Heart left ventricle (tissue), 16 donors: ENCODE measurements at regions not wholly inside any gene's neighbourhood (a gene's known extent, or its start where the extent isn't known, plus 50 kb on each side); places are given as distances from the start of the nearest gene placed in this dataset.

Experiments
- ATAC-seq, 4 donors: fragments of 200-7000 bp; cut with Tn5 transposase; one replicate each; pipeline ENCODE4 v1.9.1; 2020 to 2022; ENCODE audit warnings: moderate library complexity in 4 of 4, mild to moderate bottlenecking in 3 of 4, moderate number of reproducible peaks in 1 of 4
- DNase-seq, 5 donors: peaks; one replicate each; pipeline ENCODE4 v3.0.0-alpha.2; 2020
- H3K27ac ChIP-seq, 12 donors: fragments of 200-600 bp; sonication (generic) in 4 of 12; one replicate each; pipeline versions ENCODE4 v1.5.0 to v1.8.0; 2016 to 2022; ENCODE audit warnings: mild to moderate bottlenecking in 2 of 12
- H3K27me3 ChIP-seq, 9 donors: fragments of 200-600 bp; sonication (generic) in 2 of 9; one replicate each; pipeline versions ENCODE4 v1.5.1 to v1.8.0; 2016 to 2022; ENCODE audit warnings: mild to moderate bottlenecking in 3 of 9
- H3K36me3 ChIP-seq, 9 donors: fragments of 200-600 bp; sonication (generic) in 2 of 9; one replicate each; pipeline versions ENCODE4 v1.5.0 to v1.8.0; 2018 to 2022; ENCODE audit warnings: mild to moderate bottlenecking in 2 of 9
- H3K4me1 ChIP-seq, 12 donors: fragments of 200-600 bp; sonication (generic) in 4 of 12; one replicate each; pipeline versions ENCODE4 v1.5.0 to v1.8.0; 2016 to 2022; ENCODE audit warnings: mild to moderate bottlenecking in 3 of 12
- H3K4me3 ChIP-seq, 12 donors: fragments of 200-600 bp; sonication (generic) in 4 of 12; one replicate each; pipeline versions ENCODE4 v1.5.0 to v1.8.0; 2017 to 2022; ENCODE audit warnings: mild to moderate bottlenecking in 9 of 12, moderate library complexity in 4 of 12
- H3K9me3 ChIP-seq, 12 donors: fragments of 200-600 bp; sonication (generic) in 4 of 12; one replicate each; pipeline versions ENCODE4 v1.5.0 to v1.8.0; 2016 to 2022; ENCODE audit warnings: mild to moderate bottlenecking in 1 of 12
- CTCF ChIP-seq, 12 donors: fragments of 200-600 bp; sonication (generic) in 4 of 12; IDR thresholded peaks; one replicate each; pipeline versions ENCODE4 v1.5.0 to v1.8.0; 2018 to 2022; ENCODE audit warnings: antibody characterized with exemption in 12 of 12, mild to moderate bottlenecking in 5 of 12
- POLR2A ChIP-seq, 2 donors: fragments of 450-650 bp; IDR thresholded peaks; one replicate each; pipeline ENCODE4 v1.6.1; 2017; ENCODE audit warnings: antibody characterized with exemption in 2 of 2, mild to moderate bottlenecking in 2 of 2, moderate library complexity in 2 of 2
- WGBS, 4 donors: extraction: QIAGEN DNeasy Blood & Tissue Kit in 2 of 4; methylation state at CpG; one replicate each; pipeline versions ENCODE4 v1.1.5 to v1.1.7; 2013 to 2018; 5-methylcytosine and 5-hydroxymethylcytosine counted together
- intact Hi-C, 10 donors: fragments of 100-400 bp; cut with DNase I; formaldehyde crosslinking; loops; one replicate each; pipeline versions ENCODE4 v1.11.1 to v1.14.2; 2022
- donor health status: ischemic (EF 13 %, LVEDD 7.1; RV severe dilation, severe dysfunction).
- donor health status: healthy with polysubstance abuse.
- donor health status: DM: no; HTN: yes; CAD: no.
- donor health status: DM: no; HTN: no; CAD: no.
- donor health status: ischemic (EF 25% LVEDD 6.9; RV normal size, moderate dysfunction).
- donor health status: ischemic (EF 25% LVEDD 5.7; RV mildly dilated, moderate dysfunction).
- donor health status: healthy.
- donor health status: DM: yes; HTN: yes; CAD: no.
- donor health status: ischemic (EF 35%, LVEDD 5.7; RV mildly dilated, moderate dysfunction).
- donor health status: nonischemic (EF 11% LVEDD 7.7; RV severe dilation, severe dysfunction).
- donor health status: DM: yes; HTN: yes; CAD: no.
- donor health status: PGD.
- donor health status: ischemic (EF 29% LVEDD 5.4; RV normal size, mild dysfunction).
- donor health status: nonischemic (EF 23%, LVEDD 6.1; RV moderate dilation, normal function).

GRCh38 chr1:232579958-232580941 is 49.7 kb downstream of the SIPA1L2 start:
- no peak for TF ChIP-seq CTCF (IDR thresholded peaks at IDR 0.05)
- TF ChIP-seq POLR2A (IDR thresholded peaks at IDR 0.05), result no peak
- Histone ChIP-seq H3K4me3 (no peak overlapping the region), H3K9me3 (no peaks in the 10 kb centered on the region), H3K27me3 (no peaks in the 10 kb centered on the region), H3K36me3 (no peaks in the 10 kb centered on the region), H3K4me1 (peaks cover 0 to 74% (median 37%) of the 10 kb centered on the region in 12 donors), H3K27ac (peak overlapping the region in 8 of 12 donors; percentile 15 to 71 (median 52))
- 68 to 79% (median 72%) methylated on average over 3 of the region's 3 CpGs for WGBS, 4 donors
- no peak for ATAC-seq
- intact Hi-C loops, result loop anchor here in 2 of 10 donors (10.0 kb wide), 1 partner anchor 45 kb away; no protein-coding TSS in a partner anchor
- DNase-seq, result no peak

DNA sequence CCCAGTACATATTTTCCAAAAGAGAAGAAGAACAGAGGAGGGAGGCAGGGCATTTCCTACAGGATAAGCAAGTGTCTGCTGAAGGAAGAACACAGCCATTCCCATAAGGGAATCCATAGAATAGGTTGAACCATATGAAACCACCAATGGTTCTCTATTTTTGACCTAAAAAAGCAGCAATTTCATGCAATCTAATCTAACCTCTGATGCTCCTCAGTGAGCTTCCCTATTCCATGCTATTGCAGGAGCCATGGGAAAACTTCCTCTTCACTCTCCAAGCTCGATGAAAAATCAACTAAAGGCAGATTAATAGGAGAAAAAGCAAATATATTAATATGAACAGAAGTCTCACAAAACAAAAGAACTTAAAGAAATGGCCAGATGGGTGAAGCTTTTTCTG is 50.5 kb downstream of the SIPA1L2 start:
- Histone ChIP-seq H3K27ac (peak overlapping the region in 11 of 12 donors; percentile 15 to 78 (median 55)), H3K9me3 (no peaks in the 10 kb centered on the region), H3K4me1 (peaks cover 0 to 75% (median 36%) of the 10 kb centered on the region in 12 donors), H3K27me3 (no peaks in the 10 kb centered on the region), H3K4me3 (no peak overlapping the region), H3K36me3 (no peaks in the 10 kb centered on the region)
- TF ChIP-seq CTCF (IDR thresholded peaks at IDR 0.05), result no peak
- no peak for TF ChIP-seq POLR2A (IDR thresholded peaks at IDR 0.05)
- DNase-seq (no peak), ATAC-seq (no peak)
- intact Hi-C loops, result loop anchor here in 2 of 10 donors (10.0 kb wide), 1 partner anchor 45 kb away; no protein-coding TSS in a partner anchor
- WGBS, 4 donors, result 31 to 61% (median 47%) methylated on average over 1 of the region's 1 CpG

GRCh38 chr1:232578651-232579195 is 51.2 kb downstream of the SIPA1L2 start:
- peak in 3 of 4 donors; percentile 36 to 85 (median 40) for ATAC-seq

More at GRCh38 chr1:232578651-232579195, 51.2 kb downstream of the SIPA1L2 start:
- no peaks in the 10 kb centered on the region for H3K9me3 ChIP-seq
- no peaks in the 10 kb centered on the region for H3K36me3 ChIP-seq
- 50 to 81% (median 54%) methylated on average over 3 of the region's 3 CpGs for WGBS, 4 donors
- H3K4me1 ChIP-seq, result peaks cover 0 to 77% (median 39%) of the 10 kb centered on the region in 12 donors
- H3K27ac ChIP-seq, result peak overlapping the region; percentile 15 to 78 (median 54)
- TF ChIP-seq CTCF (IDR thresholded peaks at IDR 0.05), result no peak
- no peak for TF ChIP-seq POLR2A (IDR thresholded peaks at IDR 0.05)
- H3K4me3 ChIP-seq, result no peak overlapping the region
- no peaks in the 10 kb centered on the region for H3K27me3 ChIP-seq
- no peak for DNase-seq
- intact Hi-C loops, result loop anchor here in 2 of 10 donors (10.0 kb wide), 1 partner anchor 46 kb away; no protein-coding TSS in a partner anchor
